ENCODE measurements at regions not wholly inside any gene's neighbourhood (a gene's known extent, or its start where the extent isn't known, plus 50 kb on each side); places are given as distances from the start of the nearest gene placed in this dataset.

DNA sequence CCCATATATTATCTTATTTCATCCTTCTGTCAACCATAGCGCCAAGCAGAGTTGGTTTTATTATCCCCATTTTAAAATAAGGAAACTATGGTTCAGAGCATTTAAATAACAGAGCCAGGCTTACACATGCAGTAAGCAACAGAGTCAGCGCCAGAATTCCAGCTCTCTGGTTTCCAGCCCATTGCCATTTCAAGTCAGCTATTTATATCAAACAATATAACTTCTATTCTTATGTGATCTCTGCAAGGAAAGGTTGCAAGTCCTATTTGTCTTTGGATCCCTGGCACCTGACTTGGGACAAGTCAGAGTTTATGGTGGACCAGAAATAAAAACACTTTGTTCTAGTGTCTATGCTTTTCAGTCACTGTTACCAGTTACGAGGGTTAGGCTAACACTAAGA is 174.1 kb upstream of the EEA1 start:
- no peak for DNase-seq (ENCODE audit: low read depth in 2 of 2)

DNA sequence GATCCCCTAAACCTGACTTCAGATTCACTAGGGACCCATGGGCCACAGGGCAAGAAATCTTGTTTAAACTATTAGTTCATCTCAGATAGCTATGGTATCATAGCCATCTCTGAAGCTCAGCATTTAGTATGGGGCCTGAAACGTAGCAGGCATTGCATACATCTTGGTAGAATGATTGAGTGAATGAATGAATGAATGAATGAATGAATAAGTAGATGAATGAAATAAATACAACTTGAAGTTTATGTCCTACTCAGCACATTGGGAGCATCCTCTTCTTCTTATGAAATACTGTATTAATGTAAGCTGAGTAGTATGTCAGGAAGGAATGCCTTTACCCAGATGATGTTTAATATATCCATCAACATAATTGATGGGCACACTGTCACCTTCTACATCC is 175.4 kb upstream of the EEA1 start:
- DNase-seq (ENCODE audit: low read depth in 2 of 2): no peak

DNA sequence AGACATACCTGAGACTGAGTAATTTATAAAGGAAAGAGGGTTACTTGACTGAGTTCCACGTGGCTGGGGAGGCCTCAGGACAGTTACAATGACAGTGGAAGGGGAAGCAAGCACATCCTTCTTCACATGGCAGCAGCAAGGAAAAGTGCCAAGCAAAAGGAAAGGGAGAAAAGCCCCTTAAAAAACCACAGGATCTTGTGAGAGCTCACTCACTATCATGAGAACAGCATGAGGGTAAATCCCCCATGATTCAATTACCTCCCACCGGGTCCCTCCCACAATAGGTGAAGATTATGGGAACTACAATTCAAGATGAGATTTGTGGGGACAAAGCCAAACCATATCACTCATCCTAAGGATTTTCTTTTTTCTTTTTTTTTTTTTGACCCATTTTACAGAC is 177.8 kb upstream of the EEA1 start:
- DNase-seq (ENCODE audit: low read depth in 2 of 2): no peak

DNA sequence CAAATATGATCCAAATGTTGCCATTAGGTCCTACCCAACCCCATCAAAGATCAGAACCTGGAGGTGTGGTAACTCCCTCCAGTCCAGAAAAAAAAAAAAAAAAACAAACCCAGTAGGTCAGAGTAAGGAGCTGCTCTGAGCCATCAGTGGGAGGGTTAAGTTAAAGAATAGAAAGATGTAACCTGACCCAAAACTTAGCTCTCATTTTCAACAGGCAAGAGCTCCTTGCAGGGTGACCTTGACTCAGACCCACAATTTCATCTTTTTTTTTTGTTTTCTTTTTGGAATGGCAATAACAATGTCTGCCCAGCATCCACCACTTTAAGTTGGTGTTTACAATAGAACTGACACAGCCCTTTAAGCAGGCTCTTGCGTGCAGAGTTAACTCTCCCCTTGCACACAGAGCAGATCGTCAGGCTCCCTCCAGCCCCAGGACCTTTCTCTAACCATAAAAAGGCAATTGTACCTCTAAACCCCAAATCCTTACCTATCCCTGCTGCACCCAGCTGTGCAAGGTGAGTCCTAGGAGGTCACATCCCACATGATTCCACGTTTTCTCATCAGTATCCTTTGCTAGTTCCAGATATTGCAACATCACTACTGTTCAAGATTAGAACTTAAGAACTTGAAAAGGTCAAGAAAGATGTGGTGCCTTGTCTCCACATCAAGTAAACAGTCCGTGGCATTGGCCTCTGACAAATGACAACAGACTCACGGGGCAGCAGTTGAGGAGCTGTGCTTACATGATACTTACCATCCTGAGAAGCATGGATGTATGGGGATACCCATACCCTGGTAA is 178.6 kb upstream of the EEA1 start:
- DNase-seq (ENCODE audit: low read depth in 2 of 2): no peak

DNA sequence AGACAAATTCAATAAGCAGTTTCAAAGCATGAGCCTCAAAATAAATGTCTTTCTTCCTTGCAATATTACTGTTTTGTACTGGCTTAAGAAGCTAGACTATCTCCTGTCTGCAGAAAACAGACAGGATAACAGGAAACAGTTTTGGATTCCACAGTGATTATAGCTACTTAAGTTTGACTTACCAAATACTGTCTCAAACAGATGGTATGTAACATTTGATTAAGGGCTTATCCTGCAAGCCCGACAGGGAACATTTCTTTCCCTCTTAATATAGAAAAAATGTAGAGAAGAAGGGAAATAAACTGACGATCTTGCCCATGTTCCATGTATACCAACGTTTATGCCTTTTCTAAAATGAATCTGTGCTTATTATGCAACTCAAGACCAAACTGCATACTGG is 179.9 kb upstream of the EEA1 start:
- DNase-seq (ENCODE audit: low read depth in 2 of 2): no peak

DNA sequence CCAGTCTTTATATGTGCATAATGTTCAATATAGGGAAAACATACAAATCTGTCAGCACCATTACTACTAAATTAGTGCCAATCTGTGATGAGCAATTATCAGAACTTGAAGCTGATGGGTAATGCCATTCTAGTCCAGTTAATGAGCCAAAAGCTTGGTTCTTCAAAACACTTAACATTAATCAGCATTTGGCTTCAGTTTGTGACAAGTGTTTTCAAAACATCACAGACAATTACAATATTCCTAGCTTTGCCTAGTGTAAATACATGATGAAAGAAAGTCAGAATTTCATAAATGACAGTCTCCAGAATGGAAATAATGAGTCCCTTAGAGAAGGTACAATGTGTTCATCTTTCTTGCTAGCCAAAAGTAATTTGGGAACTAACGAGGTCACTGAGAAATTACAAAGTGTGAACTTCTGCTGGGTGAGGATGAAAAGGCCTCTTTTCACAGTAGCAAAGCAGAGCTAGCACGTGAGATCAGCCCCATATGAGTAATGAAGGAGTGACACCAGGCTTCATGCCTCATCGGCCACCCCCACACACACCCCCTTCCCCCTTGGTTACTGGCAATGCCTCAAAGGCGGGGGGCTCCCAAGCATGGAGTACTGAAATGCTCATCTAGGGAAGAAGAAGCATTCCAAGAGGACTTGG is 180.6 kb upstream of the EEA1 start:
- DNase-seq (ENCODE audit: low read depth in 2 of 2): no peak

DNA sequence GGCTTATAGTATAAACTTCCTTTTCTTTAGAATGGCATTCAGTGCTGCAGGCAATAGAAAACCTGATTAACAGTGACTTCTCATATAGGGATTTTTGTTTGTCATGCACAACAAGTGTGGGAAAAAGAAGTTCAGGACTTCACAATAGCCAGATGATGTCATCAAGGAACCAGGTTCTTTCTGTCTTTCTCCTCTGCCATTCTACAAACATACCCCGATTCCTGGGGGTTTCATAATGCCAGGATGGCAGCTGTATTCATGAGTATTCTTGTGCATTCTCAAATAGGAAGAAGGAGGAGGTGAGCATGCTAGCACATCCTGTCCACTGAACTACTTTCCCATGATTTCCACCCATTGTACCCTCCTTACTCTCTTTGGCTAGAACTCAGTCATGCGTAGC is 182.7 kb upstream of the EEA1 start:
- no peak for DNase-seq (ENCODE audit: low read depth in 2 of 2)

DNA sequence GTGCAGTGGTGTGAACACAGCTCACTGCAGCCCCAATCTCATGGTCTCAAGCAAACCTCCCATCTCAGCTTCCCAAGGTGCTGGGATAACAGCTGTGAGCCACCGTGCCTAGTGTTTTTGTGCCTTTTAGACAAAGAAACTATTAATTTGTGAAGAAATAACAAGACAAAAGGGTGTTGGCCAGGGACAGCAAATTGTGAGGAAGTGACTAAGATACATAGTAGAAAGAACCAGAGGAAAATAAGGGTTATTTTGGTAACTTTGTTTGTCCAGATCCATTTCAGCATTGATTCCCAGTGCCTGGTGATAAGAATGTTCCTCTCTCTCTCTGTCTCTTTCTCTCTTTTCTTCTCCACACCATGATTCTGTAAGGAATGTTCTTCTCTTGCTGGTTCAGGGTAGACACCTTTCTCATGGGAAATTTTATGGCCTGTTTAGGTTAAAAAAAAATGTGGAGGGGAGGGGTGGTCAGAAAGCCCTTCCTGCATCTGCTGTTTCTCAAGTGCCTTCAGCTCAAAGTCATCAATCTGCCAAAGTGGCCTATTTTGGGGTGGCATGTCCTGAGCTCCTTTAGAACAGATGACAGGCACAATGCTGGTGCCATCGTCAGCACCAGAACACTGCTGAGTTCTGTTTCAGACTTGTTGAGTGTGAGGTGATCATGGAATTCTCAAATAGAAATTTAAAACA is 184.4 kb upstream of the EEA1 start:
- no peak for DNase-seq (ENCODE audit: low read depth in 2 of 2)

DNA sequence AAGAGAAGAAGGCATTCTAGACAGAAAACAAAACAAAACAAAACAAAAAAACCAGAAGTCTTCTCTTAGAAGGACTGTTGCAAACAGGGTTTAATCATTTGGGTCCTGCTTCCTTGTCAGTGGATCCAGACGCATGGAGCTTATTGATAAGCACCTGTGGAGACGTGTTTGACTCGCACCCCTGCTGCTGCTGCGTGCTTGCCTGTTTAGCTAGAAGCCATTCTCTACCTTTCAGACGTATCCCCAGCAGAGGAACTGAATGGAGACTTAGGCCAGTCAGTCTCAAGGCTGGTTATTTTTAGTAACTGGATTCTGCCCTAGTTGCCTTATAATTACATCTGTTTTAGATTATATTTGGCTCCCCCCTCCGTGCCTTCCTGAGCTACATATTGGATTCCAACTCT is 186.1 kb upstream of the EEA1 start:
- no peak for DNase-seq (ENCODE audit: low read depth in 2 of 2)

DNA sequence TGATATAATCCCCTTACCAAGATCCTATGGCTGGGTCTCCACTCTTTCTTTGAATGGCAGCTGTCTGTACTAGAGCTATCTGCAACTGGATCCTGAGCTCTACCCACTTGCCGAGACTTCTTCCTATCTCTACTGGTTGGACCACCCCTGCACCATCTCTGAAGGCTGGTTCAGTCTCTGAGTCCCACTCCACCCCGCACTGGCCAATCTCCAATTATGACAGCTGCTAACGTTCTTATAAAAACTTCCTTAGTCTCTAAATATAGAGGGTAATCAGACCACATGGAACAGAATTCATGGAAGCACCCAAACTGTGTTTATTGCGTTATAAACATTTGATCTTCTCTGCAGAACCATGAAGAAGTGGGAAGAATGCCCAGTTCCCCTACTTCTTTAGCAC is 186.6 kb upstream of the EEA1 start:
- DNase-seq (ENCODE audit: low read depth in 2 of 2): no peak

DNA sequence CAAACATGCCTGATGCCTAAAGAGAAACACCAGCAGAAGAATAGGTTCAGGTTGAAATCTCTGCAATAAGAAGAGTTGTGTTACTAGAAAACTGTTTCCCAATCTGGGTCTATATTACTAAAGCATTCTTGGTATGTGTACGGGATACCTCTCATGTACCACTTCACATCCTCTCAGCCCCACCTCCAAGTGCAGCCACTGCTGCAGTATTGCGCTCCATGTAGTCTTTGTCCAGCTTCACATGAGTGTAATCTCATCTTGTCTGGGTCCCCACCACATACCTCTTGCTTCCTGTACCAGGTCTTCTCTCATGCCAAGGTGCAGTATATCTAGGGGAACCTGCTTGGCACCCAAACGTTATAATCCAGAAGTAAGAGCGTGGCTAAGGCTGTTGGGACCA is 187.5 kb upstream of the EEA1 start:
- DNase-seq (ENCODE audit: low read depth in 2 of 2): no peak

DNA sequence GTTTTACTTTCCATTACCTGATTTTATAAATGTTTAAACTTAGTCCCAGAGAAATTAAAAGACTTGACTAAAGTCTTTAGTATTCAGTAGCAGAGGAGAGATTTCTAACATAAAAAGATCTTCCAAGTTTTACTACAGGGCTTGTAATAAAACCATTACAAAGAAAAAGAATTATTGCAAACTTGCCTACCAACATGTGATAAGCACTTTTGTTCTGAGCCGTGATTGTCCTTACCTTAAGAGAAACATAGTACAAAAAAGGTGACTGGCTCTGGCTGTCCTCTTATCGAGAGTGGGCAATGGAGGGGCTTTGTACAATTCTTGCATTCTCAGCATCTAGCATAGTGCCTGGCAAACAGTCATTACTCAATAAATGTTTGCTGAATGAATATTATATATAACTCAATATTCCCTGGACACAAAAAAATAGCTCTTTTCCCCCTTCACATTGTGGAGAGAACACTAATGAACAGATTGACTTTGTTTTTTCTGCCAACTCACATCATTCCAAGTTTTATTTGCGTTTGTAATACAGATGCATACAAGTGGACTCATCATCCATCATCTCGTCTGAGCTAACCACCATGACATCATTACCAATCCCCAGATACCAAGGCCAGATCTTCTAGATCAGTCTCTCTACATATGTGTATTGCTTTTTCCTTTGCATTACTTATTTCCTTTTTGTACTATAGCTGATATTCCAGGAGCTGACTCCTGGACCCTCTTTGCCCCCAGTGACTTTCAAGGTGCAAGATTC is 192.8 kb upstream of the EEA1 start:
- no peak for DNase-seq (ENCODE audit: low read depth in 2 of 2)

DNA sequence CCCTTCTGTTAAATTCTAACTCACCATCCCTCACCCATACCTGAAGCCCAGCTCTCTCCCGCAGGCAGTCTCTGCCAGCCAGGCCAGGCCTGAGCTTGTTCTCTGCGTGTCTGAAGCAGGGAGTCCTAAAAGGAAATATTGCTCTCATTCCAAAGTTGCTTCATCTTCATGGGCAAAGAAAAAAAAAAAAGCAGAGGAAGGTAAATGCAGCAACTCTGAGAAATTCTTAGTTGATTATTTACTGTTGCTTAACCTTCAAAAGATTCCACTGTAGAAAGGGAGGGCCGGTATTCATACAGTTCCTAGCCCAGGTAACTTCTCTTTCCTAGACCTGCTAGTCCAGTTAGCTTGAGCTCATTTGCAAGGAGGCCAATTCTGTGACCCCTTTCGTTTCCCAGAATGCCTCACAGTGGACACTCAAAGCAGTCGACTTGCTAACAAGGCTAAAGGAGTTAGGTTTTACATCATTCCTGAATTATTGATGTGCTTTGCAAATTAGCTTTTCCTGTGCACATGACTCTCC is 193.5 kb upstream of the EEA1 start:
- no peak for DNase-seq (ENCODE audit: low read depth in 2 of 2)

DNA sequence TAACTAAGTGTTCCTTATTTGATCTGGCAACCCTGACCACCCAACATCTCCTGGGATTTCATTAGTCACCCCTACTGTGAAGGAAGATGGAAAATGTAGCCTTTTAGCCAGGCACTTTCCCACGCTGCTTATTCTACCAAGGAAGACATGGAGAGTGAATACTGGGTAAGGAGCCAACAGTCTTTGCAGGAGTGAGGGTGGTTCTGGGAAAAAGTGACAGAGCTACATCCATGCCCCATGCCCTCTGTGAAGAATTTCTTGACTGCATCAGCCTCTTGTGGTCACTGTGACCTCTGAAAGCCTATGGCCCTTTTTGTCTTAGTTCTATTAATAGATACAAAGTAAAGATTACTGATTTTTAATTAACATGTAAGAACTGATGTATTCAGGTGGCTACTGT is 196.0 kb upstream of the EEA1 start:
- no peak for DNase-seq (ENCODE audit: low read depth in 2 of 2)

DNA sequence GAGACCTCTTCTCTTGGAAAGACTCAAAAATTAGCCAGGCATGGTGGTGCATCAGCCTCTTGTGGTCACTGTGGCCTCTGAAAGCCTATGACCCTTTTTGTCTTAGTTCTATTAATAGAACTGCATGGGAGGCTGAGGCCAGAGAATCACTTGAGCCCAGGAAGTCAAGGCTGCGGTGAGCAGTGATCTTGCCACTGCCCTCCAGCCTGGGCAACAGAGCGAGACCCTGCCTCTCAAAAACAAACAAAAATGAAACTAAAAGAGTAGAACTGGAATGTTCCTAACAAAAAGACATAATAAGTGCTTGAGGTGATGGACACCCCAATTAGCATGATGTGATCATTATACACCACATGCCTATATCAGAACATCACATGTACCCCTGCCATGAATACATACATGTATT is 197.0 kb upstream of the EEA1 start:
- DNase-seq (ENCODE audit: low read depth in 2 of 2): no peak

DNA sequence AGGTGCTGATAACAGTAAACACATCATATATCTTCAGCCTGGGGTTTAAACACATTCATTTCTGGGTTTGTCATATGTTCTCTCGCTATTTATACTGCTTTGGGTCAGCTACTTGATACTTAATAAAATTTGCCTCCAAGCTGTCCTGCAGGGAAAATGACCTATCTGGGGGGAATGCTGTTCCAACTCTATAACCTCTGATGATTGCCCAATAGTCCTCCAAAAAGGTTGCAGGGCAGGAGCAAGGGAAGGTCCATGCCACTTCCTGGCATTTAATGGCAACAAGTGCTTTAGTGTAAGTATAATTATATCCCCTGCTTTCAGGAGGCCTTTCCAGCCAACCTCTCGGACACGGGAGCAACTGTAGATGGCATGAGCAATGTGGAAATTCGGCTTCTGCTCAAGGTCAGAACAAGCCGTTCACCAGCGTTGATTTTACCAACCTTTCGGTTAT is 198.0 kb upstream of the EEA1 start:
- DNase-seq (ENCODE audit: low read depth in 2 of 2): no peak

DNA sequence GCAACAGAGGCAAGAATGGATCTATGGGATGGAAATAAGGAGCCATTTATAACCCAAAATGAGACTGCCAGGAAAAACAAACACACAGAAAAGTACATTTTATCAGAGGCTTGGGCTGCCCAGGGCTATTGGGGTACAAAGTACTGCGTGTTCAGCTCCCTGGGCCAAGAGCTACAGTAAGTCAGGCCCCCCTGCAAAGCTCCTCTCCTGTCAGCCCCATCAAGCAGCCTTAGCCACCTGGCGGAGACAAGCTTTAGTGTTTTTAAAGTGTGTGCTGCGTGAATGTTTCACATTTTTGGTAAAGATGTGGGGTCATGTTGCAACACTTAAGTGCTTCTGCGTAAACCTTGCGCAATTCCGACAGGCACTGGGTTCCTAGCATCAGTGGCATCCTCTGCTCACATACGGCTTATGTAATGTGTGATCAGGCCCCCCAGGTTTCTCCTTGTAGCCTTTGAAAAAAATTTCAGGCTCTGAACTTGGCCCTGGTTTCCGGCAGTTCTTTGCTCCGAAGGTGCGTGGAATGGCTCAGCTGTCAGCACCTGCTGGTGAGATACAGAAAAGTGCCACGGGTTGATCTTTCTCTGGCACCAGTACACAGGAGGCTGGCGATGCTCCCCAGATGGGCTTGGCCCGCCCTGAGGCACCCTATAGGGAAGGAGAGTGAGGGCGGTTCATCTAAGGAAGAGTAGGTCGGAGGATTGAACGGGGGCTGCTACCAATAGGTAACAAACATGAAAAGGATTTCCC is 198.7 kb upstream of the EEA1 start:
- no peak for DNase-seq (ENCODE audit: low read depth in 2 of 2)

DNA sequence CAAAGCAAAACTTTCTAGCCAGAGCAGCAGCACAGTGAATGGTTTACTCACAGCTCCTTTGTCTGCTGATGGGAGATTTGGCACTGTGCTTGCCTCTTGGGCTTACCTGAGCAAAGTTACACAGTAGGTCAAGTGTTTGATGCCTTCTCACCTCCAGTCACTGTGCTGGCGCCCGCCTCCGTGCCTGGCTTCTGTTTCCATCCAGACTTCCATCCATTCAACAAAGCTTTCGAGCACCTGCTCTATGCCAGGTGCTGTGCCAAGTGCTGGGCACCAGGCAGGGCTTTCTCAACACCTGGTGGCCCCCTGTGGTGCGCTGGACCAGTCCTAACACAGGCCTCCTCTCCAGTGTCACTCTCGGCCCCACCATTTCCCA is 199.2 kb upstream of the EEA1 start:
- DNase-seq (ENCODE audit: low read depth in 2 of 2): no peak

DNA sequence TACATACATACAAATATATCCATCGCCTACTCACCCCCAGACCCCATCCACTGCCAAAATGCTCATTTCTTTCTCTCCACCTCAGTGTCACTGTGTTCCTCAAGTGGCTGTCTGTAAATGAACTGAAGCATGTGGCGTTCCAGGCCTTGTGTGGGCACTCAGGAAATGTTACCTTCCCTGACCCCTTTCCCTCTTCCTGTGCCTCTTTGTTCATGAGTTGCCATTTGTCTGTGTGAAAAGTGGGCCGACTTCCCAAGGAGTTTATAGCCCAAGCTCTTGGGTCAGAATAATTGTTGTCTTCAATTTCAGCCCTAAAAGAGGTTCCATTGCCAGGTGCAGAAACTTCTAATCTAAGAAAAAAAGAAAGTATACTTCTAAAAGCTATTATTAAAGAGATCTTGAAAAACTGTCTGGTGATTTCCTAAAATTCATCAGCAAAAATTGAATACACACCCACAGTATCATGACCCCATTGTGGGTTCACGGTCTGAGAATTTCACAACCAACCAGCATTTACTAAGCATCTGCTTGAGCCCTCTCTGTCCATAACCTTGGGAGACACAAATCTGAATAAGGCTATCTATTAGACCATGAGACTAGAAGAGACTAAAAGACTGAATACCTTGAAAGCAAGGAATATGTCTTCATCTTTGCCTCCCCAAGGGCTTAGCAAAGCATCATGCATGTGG is 201.4 kb upstream of the EEA1 start:
- no peak for DNase-seq (ENCODE audit: low read depth in 2 of 2)

DNA sequence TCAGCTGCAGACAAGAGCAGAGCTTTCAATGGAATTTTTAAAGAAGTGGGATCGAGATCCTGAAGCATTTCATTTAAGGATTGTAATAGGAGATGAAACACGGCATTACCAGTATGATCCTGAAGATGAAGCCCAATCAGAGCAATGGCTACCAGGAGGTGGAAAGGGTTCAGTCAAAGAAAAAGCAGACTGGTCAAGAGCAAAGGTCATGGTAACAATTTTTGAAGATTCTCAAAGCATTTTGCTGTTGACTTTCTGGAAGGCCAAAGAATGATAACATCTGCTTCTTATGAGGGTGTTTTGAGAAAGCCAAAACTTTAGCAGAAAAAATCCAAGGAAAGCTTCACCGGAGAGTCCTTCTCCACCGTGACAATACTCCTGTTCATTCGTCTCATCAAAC is 204.3 kb upstream of the EEA1 start:
- DNase-seq (ENCODE audit: low read depth in 2 of 2): no peak

Measured in stimulated activated CD8-positive, alpha-beta memory T cell treated with anti-CD3 and anti-CD28 coated beads, Interleukin-7, amount 100 ng/mL, for 4 hours (primary cell).